Thyroid gland (tissue), 4 donors: ENCODE measurements at regions not wholly inside any gene's neighbourhood (a gene's known extent, or its start where the extent isn't known, plus 50 kb on each side); places are given as distances from the start of the nearest gene placed in this dataset.

ENCODE experiments used
- DNase-seq, 2 donors: peaks; one replicate each; pipeline ENCODE4 v3.0.0-alpha.2; 2019
- H3K27ac ChIP-seq, 3 donors: fragments of 200-600 bp; sonication (generic); 1 replicate in 2 of 3; 2 replicates in 1 of 3; pipeline ENCODE4 v1.5.1; 2016 to 2019; ENCODE audit warnings: mild to moderate bottlenecking in 1 of 3, moderate library complexity in 1 of 3
- H3K27me3 ChIP-seq: fragments of 200-600 bp; sonication (generic); one replicate; pipeline ENCODE4 v1.5.1; 2019
- H3K36me3 ChIP-seq, 2 donors: fragments of 200-600 bp; sonication (generic); one replicate each; pipeline ENCODE4 v1.5.1; 2016 to 2019
- H3K4me1 ChIP-seq, 2 donors: fragments of 200-600 bp; sonication (generic); one replicate each; pipeline ENCODE4 v1.5.1; 2017 to 2019
- H3K4me3 ChIP-seq, 3 donors: fragments of 200-600 bp; sonication (generic); replicated peaks in 1 of 3; 1 replicate in 2 of 3; 2 replicates in 1 of 3; pipeline ENCODE4 v1.5.1; 2016; ENCODE audit warnings: mild to moderate bottlenecking in 1 of 3
- H3K9me3 ChIP-seq: fragments of 200-600 bp; sonication (generic); one replicate; pipeline ENCODE4 v1.5.1; 2017
- POLR2A ChIP-seq, 2 donors: fragments of 450-650 bp; IDR thresholded peaks; one replicate each; pipeline ENCODE4 v1.6.1; 2017; ENCODE audit warnings: antibody characterized with exemption in 2 of 2, mild to moderate bottlenecking in 2 of 2, moderate library complexity in 1 of 2
- WGBS, 2 donors: methylation state at CpG; one replicate each; pipeline ENCODE4 v1.1.5; 2017; 5-methylcytosine and 5-hydroxymethylcytosine counted together
- intact Hi-C: fragments of 100-400 bp; cut with DNase I; formaldehyde crosslinking; loops from one replicate; pipeline ENCODE4 v1.15.1; 2023
- TF ChIP-seq, protein P1 (sequence below), 6 experiments: fragments of 200-600 bp in 3 of 6; fragments of 450-650 bp in 3 of 6; sonication (generic) in 3 of 6; IDR thresholded peaks; one replicate each; pipeline ENCODE4 v1.5.1; 2016 to 2019; ENCODE audit warnings: antibody characterized with exemption in 6 of 6, mild to moderate bottlenecking in 2 of 6, inconsistent platforms in 1 of 6, moderate library complexity in 1 of 6

DNA sequence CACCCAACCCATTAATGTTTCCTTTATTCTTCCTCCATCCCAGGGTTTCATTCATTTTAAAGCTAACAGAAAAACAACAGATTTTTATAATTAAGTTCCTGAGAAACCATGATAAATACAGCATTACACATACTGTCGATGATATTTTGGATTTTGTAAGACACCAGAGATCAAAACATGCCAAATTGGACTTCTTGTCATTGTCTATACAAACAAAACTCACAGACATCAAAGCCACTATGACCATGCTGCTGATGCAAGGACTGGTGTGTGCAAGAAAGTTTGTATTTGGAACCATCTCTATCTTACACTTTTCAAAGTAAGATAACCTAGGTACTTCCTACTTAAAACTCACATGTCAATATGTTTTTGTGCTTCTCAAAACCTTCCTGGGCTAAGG, 294.0 kb upstream of the UGT8 start:
- no peaks in the 10 kb centered on the region for H3K4me1 ChIP-seq
- H3K4me3 ChIP-seq, result no peak overlapping the region
- DNase-seq, result no peak
- TF ChIP-seq POLR2A (IDR thresholded peaks at IDR 0.05), result no peak
- TF ChIP-seq, protein P1, sequence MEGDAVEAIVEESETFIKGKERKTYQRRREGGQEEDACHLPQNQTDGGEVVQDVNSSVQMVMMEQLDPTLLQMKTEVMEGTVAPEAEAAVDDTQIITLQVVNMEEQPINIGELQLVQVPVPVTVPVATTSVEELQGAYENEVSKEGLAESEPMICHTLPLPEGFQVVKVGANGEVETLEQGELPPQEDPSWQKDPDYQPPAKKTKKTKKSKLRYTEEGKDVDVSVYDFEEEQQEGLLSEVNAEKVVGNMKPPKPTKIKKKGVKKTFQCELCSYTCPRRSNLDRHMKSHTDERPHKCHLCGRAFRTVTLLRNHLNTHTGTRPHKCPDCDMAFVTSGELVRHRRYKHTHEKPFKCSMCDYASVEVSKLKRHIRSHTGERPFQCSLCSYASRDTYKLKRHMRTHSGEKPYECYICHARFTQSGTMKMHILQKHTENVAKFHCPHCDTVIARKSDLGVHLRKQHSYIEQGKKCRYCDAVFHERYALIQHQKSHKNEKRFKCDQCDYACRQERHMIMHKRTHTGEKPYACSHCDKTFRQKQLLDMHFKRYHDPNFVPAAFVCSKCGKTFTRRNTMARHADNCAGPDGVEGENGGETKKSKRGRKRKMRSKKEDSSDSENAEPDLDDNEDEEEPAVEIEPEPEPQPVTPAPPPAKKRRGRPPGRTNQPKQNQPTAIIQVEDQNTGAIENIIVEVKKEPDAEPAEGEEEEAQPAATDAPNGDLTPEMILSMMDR (IDR thresholded peaks at IDR 0.05), result no peak
- intact Hi-C loops, result no loop called here
- no peak overlapping the region for H3K27ac ChIP-seq
- no peaks in the 10 kb centered on the region for H3K36me3 ChIP-seq
- no peaks in the 10 kb centered on the region for H3K9me3 ChIP-seq
- no peaks in the 10 kb centered on the region for H3K27me3 ChIP-seq
- 56 to 59% methylated on average over 1 of the region's 1 CpG for WGBS, 2 donors

DNA sequence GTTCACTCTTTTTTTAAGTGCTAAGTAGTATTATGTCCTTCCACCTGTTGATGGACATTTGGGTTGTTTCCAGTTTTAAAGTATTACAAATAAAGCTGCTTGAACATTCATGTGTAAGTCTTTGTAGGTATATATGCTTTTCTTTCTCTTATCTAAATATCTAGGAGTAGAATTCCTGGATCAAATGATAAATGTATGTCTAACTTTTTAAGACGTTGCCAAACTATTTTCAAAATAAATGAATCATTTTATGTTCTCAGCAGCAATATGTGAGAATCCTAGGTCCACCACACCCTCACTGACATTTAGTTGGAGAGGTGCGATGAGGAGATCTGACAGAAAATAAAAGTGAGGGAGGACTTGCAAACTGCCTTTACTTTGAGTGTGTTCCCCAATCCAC, 291.7 kb upstream of the UGT8 start:
- H3K27me3 ChIP-seq, result no peaks in the 10 kb centered on the region
- no peaks in the 10 kb centered on the region for H3K9me3 ChIP-seq
- no peaks in the 10 kb centered on the region for H3K36me3 ChIP-seq
- no peak overlapping the region for H3K4me3 ChIP-seq
- no peak for TF ChIP-seq POLR2A (IDR thresholded peaks at IDR 0.05)
- TF ChIP-seq, protein P1 (IDR thresholded peaks at IDR 0.05), result no peak
- no peak for DNase-seq
- WGBS, 2 donors, result 79 to 84% methylated on average over 2 of the region's 2 CpGs
- no peaks in the 10 kb centered on the region for H3K4me1 ChIP-seq
- intact Hi-C loops, result no loop called here
- H3K27ac ChIP-seq, result no peak overlapping the region

DNA sequence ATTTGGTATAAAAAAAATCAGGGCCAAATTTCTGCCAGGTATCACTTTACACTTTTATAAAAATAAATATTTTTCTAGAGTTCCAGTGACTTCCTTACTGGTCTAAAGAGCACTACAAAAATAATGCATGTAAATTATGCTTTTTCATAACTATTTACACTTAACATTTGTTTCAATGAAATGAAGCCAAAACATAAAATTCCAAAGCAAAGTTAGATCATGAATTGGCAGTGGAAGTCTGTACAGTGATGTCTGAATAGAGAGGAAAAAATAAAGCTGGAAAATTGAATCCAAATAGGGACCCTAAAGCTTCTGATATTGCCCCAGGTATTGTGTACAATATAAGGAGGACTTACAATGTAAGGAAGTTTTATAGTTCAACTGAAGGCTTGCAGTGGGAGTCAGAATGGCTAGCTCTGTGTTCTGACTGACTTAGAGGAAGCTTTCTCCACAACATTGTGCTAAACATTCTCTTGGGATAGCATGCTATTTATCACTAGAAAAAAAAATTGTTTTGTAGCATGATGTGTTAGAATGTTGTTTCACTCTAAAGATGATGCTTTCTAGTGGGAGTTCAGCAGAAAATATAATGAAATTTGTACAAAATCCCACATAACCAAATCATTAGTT, 288.2 kb upstream of the UGT8 start:
- intact Hi-C loops, result no loop called here
- H3K36me3 ChIP-seq, result no peaks in the 10 kb centered on the region
- H3K4me1 ChIP-seq, result no peaks in the 10 kb centered on the region
- no peak for DNase-seq
- H3K9me3 ChIP-seq, result no peaks in the 10 kb centered on the region
- H3K4me3 ChIP-seq, result no peak overlapping the region
- TF ChIP-seq, protein P1 (IDR thresholded peaks at IDR 0.05), result no peak
- TF ChIP-seq POLR2A (IDR thresholded peaks at IDR 0.05), result no peak
- no peak overlapping the region for H3K27ac ChIP-seq
- H3K27me3 ChIP-seq, result no peaks in the 10 kb centered on the region

DNA sequence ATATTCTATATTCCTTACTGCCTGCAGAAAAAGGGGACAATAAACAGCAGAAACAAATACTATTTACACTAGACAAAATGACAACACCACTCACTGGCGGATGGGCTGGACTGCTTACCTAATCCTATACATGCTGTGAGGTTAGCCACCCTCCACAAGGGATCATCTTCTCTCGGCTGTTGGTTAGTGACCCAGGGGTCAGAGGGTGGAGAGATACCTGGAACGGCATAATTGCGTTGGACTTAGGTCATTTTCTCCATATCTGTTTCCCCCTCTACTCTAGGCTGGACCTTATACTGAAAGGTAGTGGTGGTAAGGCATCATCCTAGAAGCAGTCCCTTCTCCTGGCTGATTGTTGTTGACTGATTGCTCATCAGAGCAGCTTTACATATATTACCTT, 286.8 kb upstream of the UGT8 start:
- intact Hi-C loops, result no loop called here
- no peak overlapping the region for H3K27ac ChIP-seq

DNA sequence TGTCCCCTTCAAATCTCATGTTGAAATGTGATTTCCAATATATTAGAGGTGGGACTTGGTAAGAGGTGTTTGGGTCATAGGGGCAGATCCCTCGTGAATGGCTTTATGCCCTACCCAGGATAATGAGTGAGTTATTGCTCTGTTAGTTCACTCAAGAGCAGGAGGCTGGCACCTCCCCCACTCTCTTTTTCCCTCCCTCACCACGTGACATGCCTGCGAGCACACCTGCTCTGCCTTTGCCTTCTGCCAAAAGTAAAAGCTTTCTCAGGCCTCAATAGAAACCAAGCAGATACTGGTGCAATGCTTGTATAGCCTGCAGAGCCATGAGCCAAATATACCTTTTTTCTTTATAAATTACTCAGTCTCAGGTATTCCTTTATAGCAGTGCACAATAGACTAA, 286.3 kb upstream of the UGT8 start:
- Histone ChIP-seq H3K9me3 (no peaks in the 10 kb centered on the region), H3K36me3 (no peaks in the 10 kb centered on the region), H3K4me1 (no peaks in the 10 kb centered on the region), H3K27ac (no peak overlapping the region), H3K4me3 (no peak overlapping the region), H3K27me3 (no peaks in the 10 kb centered on the region)
- no peak for DNase-seq
- TF ChIP-seq POLR2A (IDR thresholded peaks at IDR 0.05), result no peak
- TF ChIP-seq, protein P1 (IDR thresholded peaks at IDR 0.05), result no peak
- intact Hi-C loops, result no loop called here
- 44 to 62% methylated on average over 3 of the region's 3 CpGs for WGBS, 2 donors

More for the DNA sequence above, 286.8 kb upstream of the UGT8 start:
- WGBS, 2 donors, result 77 to 84% methylated on average over 4 of the region's 4 CpGs
- TF ChIP-seq POLR2A (IDR thresholded peaks at IDR 0.05), result no peak
- TF ChIP-seq, protein P1 (IDR thresholded peaks at IDR 0.05), result no peak
- no peaks in the 10 kb centered on the region for H3K36me3 ChIP-seq
- no peaks in the 10 kb centered on the region for H3K9me3 ChIP-seq
- DNase-seq, result no peak
- no peaks in the 10 kb centered on the region for H3K4me1 ChIP-seq
- H3K4me3 ChIP-seq, result no peak overlapping the region
- H3K27me3 ChIP-seq, result no peaks in the 10 kb centered on the region
